ENCODE measurements at regions not wholly inside any gene's neighbourhood (a gene's known extent, or its start where the extent isn't known, plus 50 kb on each side); places are given as distances from the start of the nearest gene placed in this dataset.

- no peak for DNase-seq (ENCODE audit: low read depth, low spot score)
- Histone ChIP-seq H3K9me3 (ENCODE audit: control insufficient read depth, insufficient read depth, low read length) (no peaks in the 10 kb centered on the region), H3K27me3 (ENCODE audit: control insufficient read depth, insufficient read depth, low read length) (no peaks in the 10 kb centered on the region), H3K4me3 (ENCODE audit: low read depth, low read length) (no peak overlapping the region), H3K27ac (ENCODE audit: low read depth, low read length) (no peak overlapping the region)
- ChIA-PET CTCF (interaction anchor here (3.3 kb wide), 1 partner anchor 10 kb away, joined by 12 read pairs; no protein-coding TSS in a partner anchor), POLR2A (no interaction called here)
- TF ChIP-seq, protein P1, sequence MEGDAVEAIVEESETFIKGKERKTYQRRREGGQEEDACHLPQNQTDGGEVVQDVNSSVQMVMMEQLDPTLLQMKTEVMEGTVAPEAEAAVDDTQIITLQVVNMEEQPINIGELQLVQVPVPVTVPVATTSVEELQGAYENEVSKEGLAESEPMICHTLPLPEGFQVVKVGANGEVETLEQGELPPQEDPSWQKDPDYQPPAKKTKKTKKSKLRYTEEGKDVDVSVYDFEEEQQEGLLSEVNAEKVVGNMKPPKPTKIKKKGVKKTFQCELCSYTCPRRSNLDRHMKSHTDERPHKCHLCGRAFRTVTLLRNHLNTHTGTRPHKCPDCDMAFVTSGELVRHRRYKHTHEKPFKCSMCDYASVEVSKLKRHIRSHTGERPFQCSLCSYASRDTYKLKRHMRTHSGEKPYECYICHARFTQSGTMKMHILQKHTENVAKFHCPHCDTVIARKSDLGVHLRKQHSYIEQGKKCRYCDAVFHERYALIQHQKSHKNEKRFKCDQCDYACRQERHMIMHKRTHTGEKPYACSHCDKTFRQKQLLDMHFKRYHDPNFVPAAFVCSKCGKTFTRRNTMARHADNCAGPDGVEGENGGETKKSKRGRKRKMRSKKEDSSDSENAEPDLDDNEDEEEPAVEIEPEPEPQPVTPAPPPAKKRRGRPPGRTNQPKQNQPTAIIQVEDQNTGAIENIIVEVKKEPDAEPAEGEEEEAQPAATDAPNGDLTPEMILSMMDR (IDR thresholded peaks at IDR 0.05; ENCODE audit: low read depth, low read length), result no peak
Measured at GRCh38 chr3:76034649-76035048, 249.3 kb upstream of the ZNF717 start.

DNA sequence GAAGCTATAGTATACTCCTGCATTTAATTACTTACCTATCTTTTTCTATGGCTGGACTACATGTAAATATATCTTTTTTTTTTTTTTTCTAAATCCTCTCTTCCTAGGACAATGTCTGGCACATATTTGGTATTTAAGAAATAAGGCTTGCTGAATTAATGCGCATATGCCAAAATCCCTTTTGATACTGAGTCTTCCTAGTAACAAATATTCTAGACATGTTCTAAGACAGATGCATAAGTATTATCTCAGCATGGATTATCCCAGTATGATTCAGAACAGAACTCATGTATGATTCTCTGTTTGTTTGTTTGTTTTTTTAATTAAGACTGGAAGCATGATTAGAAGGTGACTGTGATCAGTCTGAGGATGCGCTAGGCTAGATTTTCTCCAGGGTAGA, 249.8 kb upstream of the ZNF717 start:
- TF ChIP-seq, protein P1 (IDR thresholded peaks at IDR 0.05; ENCODE audit: low read depth, low read length), result no peak
- no peak overlapping the region for H3K27ac ChIP-seq (ENCODE audit: low read depth, low read length)
- H3K4me3 ChIP-seq (ENCODE audit: low read depth, low read length), result no peak overlapping the region
- POLR2A ChIA-PET, result no interaction called here
- H3K27me3 ChIP-seq (ENCODE audit: control insufficient read depth, insufficient read depth, low read length), result no peaks in the 10 kb centered on the region
- no peak for DNase-seq (ENCODE audit: low read depth, low spot score)
- CTCF ChIA-PET, result interaction anchor here (3.3 kb wide), 1 partner anchor 9 kb away, joined by 12 read pairs; no protein-coding TSS in a partner anchor
- no peaks in the 10 kb centered on the region for H3K9me3 ChIP-seq (ENCODE audit: control insufficient read depth, insufficient read depth, low read length)

DNA sequence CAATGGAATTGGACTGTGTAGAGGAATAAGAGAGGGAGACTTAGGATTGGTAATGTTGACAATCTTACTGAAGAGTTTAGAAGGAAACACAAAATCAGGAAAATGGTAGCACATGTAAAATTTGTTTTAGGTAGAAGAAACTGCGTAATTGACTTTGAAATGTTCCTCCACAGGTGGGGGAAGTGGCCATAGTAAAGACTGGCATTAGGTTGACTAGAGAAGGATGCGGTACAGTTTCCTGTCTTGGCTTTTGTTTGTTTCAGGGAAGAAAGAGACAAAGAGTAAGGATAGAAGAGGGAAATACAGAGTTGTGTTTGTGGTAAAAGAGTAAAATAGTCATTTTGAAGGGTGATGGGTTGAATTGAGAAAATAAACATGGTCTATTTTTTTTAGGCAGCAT, 253.6 kb upstream of the ZNF717 start:
- Histone ChIP-seq H3K4me3 (ENCODE audit: low read depth, low read length) (no peak overlapping the region), H3K27ac (ENCODE audit: low read depth, low read length) (no peak overlapping the region), H3K9me3 (ENCODE audit: control insufficient read depth, insufficient read depth, low read length) (no peaks in the 10 kb centered on the region), H3K27me3 (ENCODE audit: control insufficient read depth, insufficient read depth, low read length) (no peaks in the 10 kb centered on the region)
- DNase-seq (ENCODE audit: low read depth, low spot score), result no peak
- ChIA-PET POLR2A (no interaction called here), CTCF (interaction anchor here (0.6 kb wide), 1 partner anchor 847 kb away, joined by 4 read pairs; no protein-coding TSS in a partner anchor)
- TF ChIP-seq, protein P1 (IDR thresholded peaks at IDR 0.05; ENCODE audit: low read depth, low read length), result no peak

GRCh38 chr3:76039431-76039830, 254.1 kb upstream of the ZNF717 start:
- Histone ChIP-seq H3K27me3 (ENCODE audit: control insufficient read depth, insufficient read depth, low read length) (no peaks in the 10 kb centered on the region), H3K9me3 (ENCODE audit: control insufficient read depth, insufficient read depth, low read length) (no peaks in the 10 kb centered on the region), H3K27ac (ENCODE audit: low read depth, low read length) (no peak overlapping the region), H3K4me3 (ENCODE audit: low read depth, low read length) (no peak overlapping the region)
- TF ChIP-seq, protein P1 (IDR thresholded peaks at IDR 0.05; ENCODE audit: low read depth, low read length), result no peak
- CTCF ChIA-PET, result no interaction called here
- POLR2A ChIA-PET, result no interaction called here
- no peak for DNase-seq (ENCODE audit: low read depth, low spot score)

DNA sequence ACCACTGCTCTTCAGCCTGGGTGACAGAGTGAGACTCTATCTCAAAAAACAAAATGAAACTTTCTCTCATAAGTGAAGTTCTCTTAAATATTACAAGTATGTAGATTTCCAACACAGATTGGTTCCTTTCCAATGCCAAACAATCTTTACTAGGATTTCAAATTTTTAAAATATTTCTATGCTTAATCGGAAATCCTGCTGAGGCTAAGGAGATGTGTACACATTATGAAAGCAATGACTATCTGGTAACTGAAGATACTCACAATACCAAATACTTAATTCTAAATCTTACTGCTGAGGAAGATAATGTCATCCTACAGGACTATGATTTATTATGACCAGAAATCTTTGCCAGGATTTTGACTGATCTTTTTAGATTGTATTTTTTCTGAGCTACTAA, 255.6 kb upstream of the ZNF717 start:
- no peak for DNase-seq (ENCODE audit: low read depth, low spot score)
- no peaks in the 10 kb centered on the region for H3K9me3 ChIP-seq (ENCODE audit: control insufficient read depth, insufficient read depth, low read length)
- ChIA-PET POLR2A (no interaction called here), CTCF (interaction anchor here (1.8 kb wide), 1 partner anchor 15 kb away, joined by 6 read pairs; no protein-coding TSS in a partner anchor)
- TF ChIP-seq, protein P1 (IDR thresholded peaks at IDR 0.05; ENCODE audit: low read depth, low read length), result no peak
- no peak overlapping the region for H3K27ac ChIP-seq (ENCODE audit: low read depth, low read length)
- no peak overlapping the region for H3K4me3 ChIP-seq (ENCODE audit: low read depth, low read length)
- no peaks in the 10 kb centered on the region for H3K27me3 ChIP-seq (ENCODE audit: control insufficient read depth, insufficient read depth, low read length)
